Skin of body (tissue), 1 donor: ENCODE measurements at regions not wholly inside any gene's neighbourhood (a gene's known extent, or its start where the extent isn't known, plus 50 kb on each side); places are given as distances from the start of the nearest gene placed in this dataset.

Experiments
- DNase-seq: peaks from one replicate; lab custom pipeline; 2025; lab: John Stamatoyannopoulos, UW

DNA sequence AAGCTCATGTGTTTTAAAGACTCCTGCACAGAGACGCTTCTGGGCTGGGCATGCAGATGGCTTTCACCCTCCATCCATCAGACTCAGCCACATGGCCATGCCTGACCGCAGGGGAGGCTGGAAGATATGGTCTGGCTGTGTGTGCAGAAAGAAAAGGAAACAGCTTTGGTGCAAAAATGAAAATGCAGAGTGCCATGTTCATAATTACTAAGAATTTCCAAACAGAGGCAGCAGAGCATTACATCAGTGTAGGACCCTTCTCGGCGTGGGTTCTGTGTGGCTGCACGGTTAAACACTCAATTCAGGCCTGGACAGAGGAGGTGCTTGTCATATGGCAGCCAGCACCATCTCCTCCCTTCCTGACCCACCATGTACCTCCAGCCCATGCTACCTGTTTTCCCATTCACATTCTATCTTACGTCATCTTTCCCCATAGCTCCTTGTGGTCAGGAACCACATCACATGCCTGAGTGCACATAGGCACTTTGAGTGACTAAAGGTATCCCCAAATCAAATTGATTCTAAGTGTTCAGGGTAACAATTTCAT is 200.3 kb upstream of the ID2 start:
- DNase-seq: no peak

DNA sequence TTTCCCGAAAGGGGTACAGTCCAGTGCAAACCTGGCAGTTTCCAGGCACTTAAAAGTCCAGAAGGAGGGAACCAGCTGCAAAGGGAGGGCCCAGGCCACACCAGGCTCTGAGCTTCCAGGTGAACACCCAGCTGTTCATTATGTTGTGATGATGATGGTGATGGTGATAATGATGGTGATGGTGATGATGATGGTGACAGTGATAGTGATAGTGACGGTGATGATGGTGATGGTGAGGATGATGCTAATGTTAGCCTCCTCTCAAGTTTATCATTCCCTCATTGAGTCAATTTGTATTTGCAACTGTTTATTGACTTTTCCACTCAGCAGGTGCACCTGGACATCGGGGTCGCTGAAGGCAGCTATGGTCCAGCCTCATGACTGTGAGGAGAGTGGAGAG is 199.4 kb upstream of the ID2 start:
- DNase-seq: no peak

- DNase-seq: no peak
Observed at GRCh38 chr2:8484502-8485283, 197.2 kb upstream of the ID2 start.

DNA sequence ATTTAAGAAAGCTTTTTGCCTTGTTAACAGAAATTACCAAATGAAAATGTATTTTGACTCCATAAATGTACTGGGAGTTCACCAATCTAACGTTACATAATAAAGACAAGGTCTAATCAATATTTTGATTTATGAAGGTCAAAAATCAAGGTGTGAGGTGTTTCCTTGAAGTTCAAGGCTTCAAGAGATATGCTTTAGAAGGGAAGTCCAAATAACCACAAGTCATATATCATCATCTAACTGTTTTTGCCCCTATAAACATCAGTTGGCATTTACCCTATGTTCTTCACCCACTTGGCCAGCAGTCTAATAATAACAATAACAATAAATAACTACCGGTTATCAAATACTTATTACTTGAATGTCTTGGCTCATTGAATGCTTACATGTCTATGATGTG is 196.1 kb upstream of the ID2 start:
- no peak for DNase-seq

DNA sequence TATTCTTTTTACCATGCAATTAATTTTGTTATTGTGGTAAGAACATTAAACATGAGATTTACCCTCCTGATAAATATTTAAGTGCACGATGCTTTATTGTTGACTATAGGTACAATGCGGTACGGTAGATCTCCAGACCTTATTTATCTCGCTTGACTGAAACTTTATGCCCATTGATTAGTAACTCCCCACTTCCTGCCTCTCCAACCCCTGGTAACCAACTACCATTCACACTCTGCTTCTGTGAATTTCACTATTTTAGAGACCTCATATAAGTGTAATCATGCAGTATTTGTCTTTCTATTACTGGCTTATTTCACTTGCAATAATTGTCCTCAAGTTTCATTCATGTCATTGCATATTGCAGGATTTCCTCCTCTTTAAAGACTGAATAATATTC is 195.7 kb upstream of the ID2 start:
- DNase-seq: no peak

DNA sequence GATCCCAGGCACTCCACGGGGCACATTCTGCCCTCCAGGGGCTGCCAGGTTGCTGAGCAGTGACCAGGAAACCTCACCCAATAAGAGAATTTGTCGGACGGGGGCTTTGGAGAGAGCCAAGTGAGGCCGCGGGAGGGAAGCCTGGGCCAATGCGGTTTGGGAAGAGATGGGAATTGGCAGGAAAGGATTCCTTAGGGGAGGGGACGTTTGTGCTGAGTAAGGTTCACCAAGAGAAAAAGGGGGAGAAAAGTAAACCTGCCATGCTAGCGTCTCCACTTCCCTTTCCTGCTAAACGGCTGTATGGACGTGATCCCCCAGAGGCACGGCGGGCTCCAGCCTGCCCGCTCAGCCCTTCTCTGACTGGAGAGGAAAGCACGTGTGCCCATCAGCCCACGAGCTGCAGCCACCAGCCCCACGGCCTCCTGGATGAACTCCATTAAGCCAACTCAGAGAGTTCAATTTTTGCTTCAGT is 194.4 kb upstream of the ID2 start:
- DNase-seq: peak; percentile 22

DNA sequence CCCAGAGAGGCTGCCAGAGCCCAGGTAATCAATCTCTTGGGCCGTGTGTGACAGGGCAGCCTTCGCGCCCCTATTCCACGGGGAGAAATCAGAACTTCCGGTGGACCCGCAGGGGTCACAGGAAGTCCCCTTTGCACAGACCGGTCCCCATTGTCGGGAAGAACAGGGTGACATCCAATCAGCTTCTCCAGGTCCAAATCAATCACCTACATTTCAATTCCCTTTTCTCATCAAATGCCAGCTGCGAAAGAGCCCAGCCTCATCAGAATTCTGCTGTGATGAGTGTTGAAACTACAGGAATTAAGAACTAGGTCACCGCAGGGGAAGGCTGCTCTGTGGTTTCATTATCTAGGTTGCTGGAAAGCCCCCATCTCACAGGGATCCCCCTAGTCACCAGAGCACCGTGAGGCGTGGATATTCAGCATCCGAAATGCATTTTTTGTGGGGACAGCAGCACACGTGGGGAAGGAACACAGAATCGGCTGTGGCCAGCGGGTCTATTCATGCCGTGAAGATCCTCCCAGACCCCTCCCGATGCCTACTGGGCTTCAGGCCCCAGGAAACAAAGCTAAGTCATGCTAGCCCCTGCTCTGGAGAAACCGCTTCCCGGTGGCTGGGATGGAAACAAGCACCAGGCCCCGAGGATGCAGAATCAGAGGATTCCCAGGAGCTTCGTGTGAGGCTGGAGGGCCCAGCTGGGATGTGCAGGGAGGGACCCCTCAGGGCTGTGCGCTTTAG is 193.7 kb upstream of the ID2 start:
- no peak for DNase-seq

GRCh38 chr2:8489221-8489620 is 192.6 kb upstream of the ID2 start:
- no peak for DNase-seq

DNA sequence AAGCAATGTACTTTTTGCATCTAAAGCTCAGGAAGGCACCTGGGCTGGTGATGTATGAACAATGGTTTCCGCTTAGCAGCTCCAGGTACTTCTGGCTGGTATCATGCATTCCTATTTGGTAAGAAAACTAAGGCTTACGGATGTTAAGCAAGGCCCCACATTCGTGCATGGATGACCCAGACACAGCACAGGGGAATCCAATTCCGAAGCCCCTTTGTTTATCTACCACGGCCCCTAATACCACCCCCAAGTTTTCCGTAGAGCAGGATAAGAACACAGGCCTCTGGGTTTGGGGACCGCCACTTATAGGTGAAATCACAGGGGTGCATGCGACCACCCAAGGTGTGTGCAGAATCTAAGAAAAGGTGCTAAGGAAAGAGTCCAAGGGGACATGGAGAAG is 192.1 kb upstream of the ID2 start:
- DNase-seq: no peak

DNA sequence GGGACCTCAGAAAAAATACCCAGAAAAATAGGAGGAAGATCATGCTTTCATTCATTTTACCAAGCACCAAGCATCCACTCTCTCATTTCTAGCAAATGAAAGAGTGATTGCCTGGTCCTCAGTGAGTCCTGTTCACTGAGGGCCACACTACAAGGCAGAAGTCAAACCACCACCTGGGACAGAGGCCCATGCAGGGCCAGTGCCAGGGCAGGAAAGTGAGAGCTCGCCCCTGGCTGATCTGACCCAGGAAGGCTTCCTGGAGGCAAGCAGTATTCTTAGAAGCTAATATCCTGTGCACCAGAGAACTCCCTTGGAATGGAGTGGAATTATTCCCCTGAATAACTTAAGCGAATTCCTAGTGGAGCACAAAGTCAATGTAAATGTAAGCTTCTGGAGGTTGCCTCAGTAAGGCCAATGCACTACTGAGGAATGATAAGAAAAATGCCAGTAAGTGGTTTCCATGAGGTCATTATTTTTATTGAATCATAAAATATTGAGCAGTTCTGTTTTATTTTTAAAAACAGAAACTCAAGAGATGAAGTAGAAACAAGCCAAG is 191.6 kb upstream of the ID2 start:
- DNase-seq: no peak

DNA sequence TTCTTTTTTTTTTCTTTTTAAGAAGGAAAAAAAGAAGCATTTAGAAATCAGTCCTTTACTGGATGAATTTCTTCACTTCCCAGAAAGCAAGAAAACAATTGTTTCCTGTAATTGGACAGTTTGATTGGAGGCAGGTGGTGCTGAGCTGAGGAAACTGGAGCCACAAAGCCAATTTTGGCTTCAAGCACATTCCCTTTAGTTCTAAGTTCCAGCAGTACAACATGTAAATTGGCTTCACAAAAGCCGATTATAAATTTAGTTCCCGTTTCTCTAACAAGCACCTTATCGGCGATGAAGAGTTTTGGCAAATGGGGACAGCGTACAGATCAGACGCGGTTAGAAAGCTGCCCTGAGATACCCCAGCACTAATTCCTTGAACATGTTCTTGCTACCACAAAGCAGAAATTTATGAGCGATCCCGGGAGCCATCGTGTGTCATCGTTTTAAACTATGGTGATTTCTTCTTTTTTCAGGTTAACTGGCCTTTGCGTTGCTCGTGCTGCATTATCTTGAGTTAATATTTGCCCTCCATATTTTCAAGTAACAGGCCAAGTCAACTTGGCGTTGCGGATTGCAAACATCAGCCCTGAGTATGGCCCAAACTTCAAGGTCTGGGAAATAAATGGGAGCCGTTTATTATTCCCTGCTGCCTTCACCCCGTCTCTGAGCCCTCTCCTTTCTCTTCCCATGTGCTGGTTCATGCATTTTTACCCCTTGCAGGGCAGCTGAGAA is 190.4 kb upstream of the ID2 start:
- DNase-seq: no peak

GRCh38 chr2:8494151-8494550 is 187.7 kb upstream of the ID2 start:
- DNase-seq: no peak

DNA sequence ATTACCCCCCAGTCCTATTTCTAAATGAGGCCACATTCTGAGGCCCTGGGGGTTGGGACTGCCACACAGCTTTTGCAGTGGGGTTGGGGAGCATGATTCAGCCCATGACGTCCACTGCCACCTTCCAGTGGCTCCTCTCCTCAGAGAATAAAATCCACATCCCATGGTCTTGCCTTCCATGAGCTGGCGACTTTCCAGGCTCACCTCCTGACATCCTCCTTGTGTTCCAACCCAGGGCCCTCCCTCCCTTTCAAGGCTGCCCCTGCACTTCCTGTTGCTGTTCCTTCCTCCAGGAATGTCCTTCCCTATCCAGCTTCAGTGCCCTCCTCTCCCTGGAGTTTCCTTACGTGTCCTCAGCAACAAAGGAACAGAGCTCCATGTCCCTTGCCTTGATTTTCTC is 187.3 kb upstream of the ID2 start:
- DNase-seq: no peak

GRCh38 chr2:8495189-8495989 is 186.5 kb upstream of the ID2 start:
- no peak for DNase-seq

- no peak for DNase-seq
Observed at GRCh38 chr2:8496079-8496478, 185.8 kb upstream of the ID2 start.

DNA sequence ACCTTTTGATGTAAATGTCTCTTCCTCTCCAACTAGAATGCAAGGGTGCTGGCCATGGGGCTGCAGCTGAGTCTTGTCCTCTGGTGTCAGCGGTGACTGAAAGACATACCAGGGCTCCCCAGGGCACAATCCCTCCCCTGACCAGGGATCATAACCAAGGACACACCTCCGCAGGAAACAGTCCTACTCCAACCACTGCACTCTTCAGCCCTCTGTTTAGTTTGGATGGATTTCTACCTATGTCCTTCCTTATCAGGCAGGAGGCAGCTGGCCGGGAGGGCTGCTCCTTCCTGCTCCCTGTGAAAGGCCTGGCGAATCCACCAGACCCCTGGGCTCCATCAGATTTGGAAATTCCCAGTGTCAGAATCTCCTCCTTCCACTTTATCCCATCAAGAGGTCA is 185.2 kb upstream of the ID2 start:
- no peak for DNase-seq

DNA sequence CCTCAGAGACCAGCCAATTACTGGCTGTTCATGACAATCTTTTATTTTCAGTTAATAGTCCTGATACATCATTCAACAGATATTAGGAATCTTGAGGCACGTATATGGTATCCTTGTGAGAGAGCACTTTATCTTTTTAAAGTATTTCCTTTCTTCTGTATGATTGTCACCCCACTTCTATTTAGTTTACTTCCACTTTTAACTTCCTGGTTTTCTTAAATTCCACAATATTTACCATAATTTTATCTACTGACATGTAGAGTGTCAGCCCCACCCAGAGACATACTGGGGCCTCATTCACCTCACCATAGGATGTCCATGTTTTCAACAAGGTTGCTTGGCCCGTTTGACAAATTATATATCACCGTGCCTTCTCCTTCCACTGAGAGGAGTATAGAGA is 182.9 kb upstream of the ID2 start:
- DNase-seq: no peak

GRCh38 chr2:8500124-8501054 is 181.5 kb upstream of the ID2 start:
- DNase-seq: no peak

GRCh38 chr2:8501061-8501720 is 180.7 kb upstream of the ID2 start:
- DNase-seq: no peak
